HG03457 (cell line): ENCODE measurements at regions not wholly inside any gene's neighbourhood (a gene's known extent, or its start where the extent isn't known, plus 50 kb on each side); places are given as distances from the start of the nearest gene placed in this dataset.

Experiments used
- ATAC-seq: cut with Tn5 transposase; IDR thresholded peaks from one replicate; pipeline ENCODE4 v1.9.1; 2021; ENCODE audit warnings: moderate number of reproducible peaks; ENCODE audit not compliant: unreplicated experiment

GRCh38 chr11:8340296-8340695, 76.6 kb upstream of the LMO1 start:
- ATAC-seq = no peak

GRCh38 chr11:8339592-8340022, 75.9 kb upstream of the LMO1 start:
- no peak for ATAC-seq

- no peak for ATAC-seq
These were observed 74.5 kb upstream of the LMO1 start for GRCh38 chr11:8338138-8338537.

- no peak for ATAC-seq
These were observed 73.6 kb upstream of the LMO1 start for GRCh38 chr11:8337130-8337795.

GRCh38 chr11:8336356-8337129, 72.9 kb upstream of the LMO1 start:
- no peak for ATAC-seq

- no peak for ATAC-seq
These were observed 72.0 kb upstream of the LMO1 start for GRCh38 chr11:8335683-8336082.

GRCh38 chr11:8335186-8335585, 71.5 kb upstream of the LMO1 start:
- no peak for ATAC-seq

- no peak for ATAC-seq
These were observed 70.2 kb upstream of the LMO1 start for GRCh38 chr11:8333811-8334401.

- ATAC-seq = no peak
These were observed 69.7 kb upstream of the LMO1 start for GRCh38 chr11:8333376-8333775.

GRCh38 chr11:8332891-8333290, 69.2 kb upstream of the LMO1 start:
- ATAC-seq = no peak

GRCh38 chr11:8332196-8332595, 68.5 kb upstream of the LMO1 start:
- no peak for ATAC-seq

- ATAC-seq = no peak
These were observed 68.1 kb upstream of the LMO1 start for GRCh38 chr11:8331767-8332166.

- no peak for ATAC-seq
These were observed 67.2 kb upstream of the LMO1 start for GRCh38 chr11:8330896-8331295.

- no peak for ATAC-seq
These were observed 66.7 kb upstream of the LMO1 start for GRCh38 chr11:8330404-8330803.

GRCh38 chr11:8329847-8330361, 66.2 kb upstream of the LMO1 start:
- no peak for ATAC-seq

GRCh38 chr11:8329336-8329735, 65.7 kb upstream of the LMO1 start:
- ATAC-seq = no peak

- no peak for ATAC-seq
These were observed 65.2 kb upstream of the LMO1 start for GRCh38 chr11:8328848-8329330.

GRCh38 chr11:8328231-8328794, 64.6 kb upstream of the LMO1 start:
- no peak for ATAC-seq

GRCh38 chr11:8327761-8328192, 64.1 kb upstream of the LMO1 start:
- peak; percentile 76 for ATAC-seq

- ATAC-seq = no peak
These were observed 62.7 kb upstream of the LMO1 start for GRCh38 chr11:8326337-8326736.

- ATAC-seq = no peak
These were observed 62.1 kb upstream of the LMO1 start for GRCh38 chr11:8325591-8326304.
